Fibroblast of lung (primary cell): ENCODE measurements at regions not wholly inside any gene's neighbourhood (a gene's known extent, or its start where the extent isn't known, plus 50 kb on each side); places are given as distances from the start of the nearest gene placed in this dataset.

Source experiments
- DNase-seq, 2 donors: peaks; one replicate each; pipeline versions ENCODE4 v3.0.0 to v3.0.0-alpha.2; 2010; ENCODE audit warnings: low read depth in 2 of 2
- H2AFZ ChIP-seq: 2 replicates; pipeline ENCODE4 v1.5.1; 2012; ENCODE audit warnings: low read length, control low read depth, inconsistent platforms
- H3K27ac ChIP-seq: 2 replicates; pipeline ENCODE4 v1.5.1; 2011; ENCODE audit warnings: low read length, control low read depth; ENCODE audit not compliant: insufficient read depth
- H3K27me3 ChIP-seq: 2 replicates; pipeline ENCODE4 v1.5.1; 2011; ENCODE audit warnings: mild to moderate bottlenecking, low read length; ENCODE audit not compliant: control insufficient read depth, insufficient read depth
- H3K36me3 ChIP-seq: 2 replicates; pipeline ENCODE4 v1.5.1; 2011; ENCODE audit warnings: low read length; ENCODE audit not compliant: control insufficient read depth, insufficient read depth
- H3K4me1 ChIP-seq: 2 replicates; pipeline ENCODE4 v1.5.1; 2011; ENCODE audit warnings: low read length; ENCODE audit not compliant: control insufficient read depth, insufficient read depth; ENCODE audit errors: extremely low read depth
- H3K4me2 ChIP-seq: 2 replicates; pipeline ENCODE4 v1.5.1; 2011; ENCODE audit warnings: low read length, control low read depth; ENCODE audit not compliant: insufficient read depth; ENCODE audit errors: extremely low read depth
- H3K4me3 ChIP-seq, 4 experiments: fragments of 200-600 bp in 1 of 4; sonication (generic) in 1 of 4; replicated peaks in 1 of 4; 2 replicates each; pipeline ENCODE4 v1.5.1; 2011 to 2016; ENCODE audit warnings: low read length in 4 of 4, low read depth in 3 of 4, mild to moderate bottlenecking in 3 of 4, control low read depth in 2 of 4, inconsistent platforms in 1 of 4, mixed read lengths in 1 of 4; ENCODE audit not compliant: insufficient read depth in 1 of 4; ENCODE audit errors: control extremely low read depth in 1 of 4
- H3K79me2 ChIP-seq: 2 replicates; pipeline ENCODE4 v1.5.1; 2012; ENCODE audit warnings: mild to moderate bottlenecking, low read length, inconsistent platforms; ENCODE audit not compliant: control insufficient read depth, insufficient read depth
- H3K9ac ChIP-seq: 2 replicates; pipeline ENCODE4 v1.5.1; 2011; ENCODE audit warnings: mild to moderate bottlenecking, low read length, control low read depth; ENCODE audit not compliant: insufficient read depth
- H3K9me3 ChIP-seq: 2 replicates; pipeline ENCODE4 v1.5.1; 2012; ENCODE audit warnings: low read depth, low read length; ENCODE audit not compliant: control insufficient read depth, insufficient read depth
- H4K20me1 ChIP-seq: 2 replicates; pipeline ENCODE4 v1.5.1; 2011; ENCODE audit warnings: low read length; ENCODE audit not compliant: control insufficient read depth, insufficient read depth; ENCODE audit errors: extremely low read depth
- CTCF ChIP-seq, 2 donors: IDR thresholded peaks in 1 of 2; conservative IDR thresholded peaks in 1 of 2; 1 replicate in 1 of 2; 2 replicates in 1 of 2; pipeline ENCODE4 v1.5.1; 2011 to 2012; ENCODE audit warnings: low read length in 2 of 2, control low read depth in 1 of 2, inconsistent platforms in 1 of 2, low read depth in 1 of 2, mild to moderate bottlenecking in 1 of 2
- EZH2 ChIP-seq: IDR thresholded peaks from 2 replicates; pipeline ENCODE4 v1.5.1; 2012; ENCODE audit warnings: low read length, control low read depth, mild to moderate bottlenecking; ENCODE audit errors: missing control alignments

DNA sequence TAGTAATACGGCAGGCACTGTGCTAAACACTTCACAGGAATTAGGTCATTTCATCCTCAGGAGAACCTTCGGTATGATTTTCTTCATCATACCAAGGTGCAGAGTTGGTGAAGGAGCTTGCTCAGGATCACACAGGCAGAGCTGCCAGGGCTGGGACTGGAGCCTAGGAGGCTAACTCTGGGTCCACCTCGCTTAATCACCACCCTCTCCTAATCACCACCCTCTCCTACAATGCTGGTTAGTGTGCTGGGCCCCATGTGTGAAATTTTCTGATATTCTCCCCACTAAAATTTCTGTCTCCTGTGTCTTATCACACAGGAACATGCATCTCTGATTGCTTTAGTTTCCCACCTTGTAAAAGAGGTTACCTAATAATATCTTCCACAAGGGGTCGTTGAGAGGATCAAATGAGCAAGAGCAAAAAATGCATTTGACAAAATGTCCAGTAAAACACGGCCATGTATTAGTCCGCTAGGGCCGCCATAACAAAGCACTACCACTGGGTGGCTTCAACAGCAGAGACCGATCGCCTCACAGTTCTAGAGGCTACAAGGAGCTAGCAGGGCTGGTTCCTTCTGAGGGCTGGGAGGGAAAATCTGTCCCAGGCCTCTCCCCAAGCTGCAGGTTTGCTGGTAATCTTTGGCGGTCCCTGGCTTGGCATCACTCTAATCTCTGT lies 128.2 kb upstream of the NFIB start:
- TF ChIP-seq CTCF (conservative IDR thresholded peaks at IDR 0.05 in 1 of 2, IDR thresholded peaks at IDR 0.05 in 1 of 2; ENCODE audit: low read depth in 1 of 2, low read length in 2 of 2) (peak in 1 of 2 donors; percentile 11), EZH2 (no peak)
- DNase-seq, result no peak
- Histone ChIP-seq H3K27me3 (peaks cover 3% of the 10 kb centered on the region), H3K4me3 (no peak overlapping the region), H3K4me1 (no peaks in the 10 kb centered on the region), H3K9ac (no peak overlapping the region), H3K4me2 (no peak overlapping the region), H3K9me3 (no peaks in the 10 kb centered on the region), H3K27ac (no peak overlapping the region), H4K20me1 (no peaks in the 10 kb centered on the region), H3K79me2 (no peaks in the 10 kb centered on the region), H3K36me3 (no peaks in the 10 kb centered on the region), H2AFZ (no peak overlapping the region)

GRCh38 chr9:14441115-14441514 lies 127.2 kb upstream of the NFIB start:
- H3K27me3 ChIP-seq, result peaks cover 3% of the 10 kb centered on the region
- H2AFZ ChIP-seq, result no peak overlapping the region
- H3K27ac ChIP-seq, result no peak overlapping the region
- no peak overlapping the region for H3K4me2 ChIP-seq
- H3K79me2 ChIP-seq, result no peaks in the 10 kb centered on the region
- no peaks in the 10 kb centered on the region for H3K9me3 ChIP-seq
- DNase-seq, result no peak
- no peaks in the 10 kb centered on the region for H4K20me1 ChIP-seq
- no peak overlapping the region for H3K9ac ChIP-seq
- H3K36me3 ChIP-seq, result no peaks in the 10 kb centered on the region
- TF ChIP-seq EZH2 (no peak), CTCF (conservative IDR thresholded peaks at IDR 0.05 in 1 of 2, IDR thresholded peaks at IDR 0.05 in 1 of 2; ENCODE audit: low read depth in 1 of 2, low read length in 2 of 2) (no peak)
- no peak overlapping the region for H3K4me3 ChIP-seq
- no peaks in the 10 kb centered on the region for H3K4me1 ChIP-seq

GRCh38 chr9:14440062-14440461 lies 126.1 kb upstream of the NFIB start:
- H3K36me3 ChIP-seq, result no peaks in the 10 kb centered on the region
- no peak for DNase-seq
- no peak overlapping the region for H3K27ac ChIP-seq
- H4K20me1 ChIP-seq, result no peaks in the 10 kb centered on the region
- H3K27me3 ChIP-seq, result peaks cover 3% of the 10 kb centered on the region
- no peak overlapping the region for H3K4me2 ChIP-seq
- no peak for TF ChIP-seq EZH2
- no peak for TF ChIP-seq CTCF (conservative IDR thresholded peaks at IDR 0.05 in 1 of 2, IDR thresholded peaks at IDR 0.05 in 1 of 2; ENCODE audit: low read depth in 1 of 2, low read length in 2 of 2)
- no peaks in the 10 kb centered on the region for H3K79me2 ChIP-seq
- H3K4me1 ChIP-seq, result no peaks in the 10 kb centered on the region
- H3K4me3 ChIP-seq, result no peak overlapping the region
- H3K9ac ChIP-seq, result no peak overlapping the region
- no peak overlapping the region for H2AFZ ChIP-seq
- H3K9me3 ChIP-seq, result no peaks in the 10 kb centered on the region
